Gastroesophageal sphincter (tissue), 4 donors: ENCODE measurements at regions not wholly inside any gene's neighbourhood (a gene's known extent, or its start where the extent isn't known, plus 50 kb on each side); places are given as distances from the start of the nearest gene placed in this dataset.
A peak's percentile ranks its signal among the peaks of the same experiment; 100 is the strongest.

Source experiments
- ATAC-seq: fragments of 150-250 bp; one replicate; pipeline ENCODE4 v1.9.1; 2016; ENCODE audit warnings: mild to moderate bottlenecking, moderate library complexity
- H3K27ac ChIP-seq, 4 donors: fragments of 200-600 bp; sonication (generic) in 3 of 4; 1 replicate in 3 of 4; 2 replicates in 1 of 4; pipeline ENCODE4 v1.5.1; 2016 to 2019
- H3K27me3 ChIP-seq: fragments of 200-600 bp; sonication (generic); one replicate; pipeline ENCODE4 v1.5.1; 2019
- H3K36me3 ChIP-seq, 2 donors: fragments of 200-600 bp; sonication (generic); one replicate each; pipeline ENCODE4 v1.5.1; 2019; ENCODE audit warnings: control low read depth in 1 of 2
- H3K4me1 ChIP-seq, 3 donors: fragments of 200-600 bp; sonication (generic); 1 replicate in 2 of 3; 2 replicates in 1 of 3; pipeline ENCODE4 v1.5.1; 2016 to 2019; ENCODE audit warnings: control low read depth in 2 of 3
- H3K4me3 ChIP-seq, 2 donors: fragments of 200-600 bp; sonication (generic); one replicate each; pipeline ENCODE4 v1.5.1; 2019; ENCODE audit warnings: mild to moderate bottlenecking in 1 of 2, moderate library complexity in 1 of 2
- H3K9me3 ChIP-seq, 3 donors: fragments of 200-600 bp; sonication (generic); one replicate each; pipeline ENCODE4 v1.5.1; 2017 to 2019; ENCODE audit warnings: control low read depth in 2 of 3
- EP300 ChIP-seq: sonication (generic); formaldehyde crosslinking; IDR thresholded peaks from one replicate; pipeline ENCODE4 v1.6.1; 2017; ENCODE audit warnings: antibody characterized with exemption, mild to moderate bottlenecking
- POLR2A ChIP-seq, 2 donors: fragments of 450-650 bp; IDR thresholded peaks; one replicate each; pipeline ENCODE4 v1.6.1; 2017; ENCODE audit warnings: antibody characterized with exemption in 2 of 2, mild to moderate bottlenecking in 2 of 2, moderate library complexity in 1 of 2
- POLR2AphosphoS5 ChIP-seq: sonication (generic); formaldehyde crosslinking; IDR thresholded peaks from one replicate; pipeline ENCODE4 v1.6.1; 2017; ENCODE audit warnings: antibody characterized with exemption
- WGBS, 2 donors: methylation state at CpG; one replicate each; pipeline ENCODE4 v1.1.5; 2018; ENCODE audit warnings: low coverage in 1 of 2; 5-methylcytosine and 5-hydroxymethylcytosine counted together
- TF ChIP-seq, protein P1 (sequence below), 4 experiments: fragments of 200-600 bp in 2 of 4; fragments of 450-650 bp in 2 of 4; sonication (generic) in 1 of 4; IDR thresholded peaks; one replicate each; pipeline ENCODE4 v1.5.1; 2017 to 2019; ENCODE audit warnings: antibody characterized with exemption in 4 of 4, mild to moderate bottlenecking in 2 of 4, moderate library complexity in 2 of 4

DNA sequence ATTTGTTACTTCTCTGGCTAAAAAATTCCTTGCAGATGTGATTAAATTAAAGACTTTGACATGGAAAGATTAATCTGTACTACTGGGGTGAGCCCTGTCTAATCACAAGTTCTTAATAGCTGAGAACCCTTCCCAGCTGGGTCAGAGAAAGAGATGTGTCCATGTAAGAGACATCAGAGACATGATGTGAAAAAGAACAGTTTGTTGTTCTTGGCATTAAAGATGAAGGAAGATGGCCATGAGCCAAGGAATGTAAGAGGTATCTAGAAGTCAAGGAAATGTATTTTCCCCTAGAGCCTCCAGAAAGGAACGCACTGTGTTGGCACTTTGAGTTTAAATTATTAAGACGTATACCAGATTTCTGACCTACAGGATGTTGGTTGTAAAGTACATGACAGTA lies 1271.5 kb upstream of the PRMT6 start:
- Histone ChIP-seq H3K4me3 (no peak overlapping the region), H3K9me3 (no peaks in the 10 kb centered on the region), H3K36me3 (no peaks in the 10 kb centered on the region), H3K27me3 (no peaks in the 10 kb centered on the region), H3K4me1 (no peaks in the 10 kb centered on the region), H3K27ac (no peak overlapping the region)
- TF ChIP-seq EP300 (no peak), POLR2A (IDR thresholded peaks at IDR 0.05) (no peak), POLR2AphosphoS5 (no peak)
- TF ChIP-seq, protein P1, sequence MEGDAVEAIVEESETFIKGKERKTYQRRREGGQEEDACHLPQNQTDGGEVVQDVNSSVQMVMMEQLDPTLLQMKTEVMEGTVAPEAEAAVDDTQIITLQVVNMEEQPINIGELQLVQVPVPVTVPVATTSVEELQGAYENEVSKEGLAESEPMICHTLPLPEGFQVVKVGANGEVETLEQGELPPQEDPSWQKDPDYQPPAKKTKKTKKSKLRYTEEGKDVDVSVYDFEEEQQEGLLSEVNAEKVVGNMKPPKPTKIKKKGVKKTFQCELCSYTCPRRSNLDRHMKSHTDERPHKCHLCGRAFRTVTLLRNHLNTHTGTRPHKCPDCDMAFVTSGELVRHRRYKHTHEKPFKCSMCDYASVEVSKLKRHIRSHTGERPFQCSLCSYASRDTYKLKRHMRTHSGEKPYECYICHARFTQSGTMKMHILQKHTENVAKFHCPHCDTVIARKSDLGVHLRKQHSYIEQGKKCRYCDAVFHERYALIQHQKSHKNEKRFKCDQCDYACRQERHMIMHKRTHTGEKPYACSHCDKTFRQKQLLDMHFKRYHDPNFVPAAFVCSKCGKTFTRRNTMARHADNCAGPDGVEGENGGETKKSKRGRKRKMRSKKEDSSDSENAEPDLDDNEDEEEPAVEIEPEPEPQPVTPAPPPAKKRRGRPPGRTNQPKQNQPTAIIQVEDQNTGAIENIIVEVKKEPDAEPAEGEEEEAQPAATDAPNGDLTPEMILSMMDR (IDR thresholded peaks at IDR 0.05), result no peak
- WGBS, 2 donors, result 3 to 14% methylated on average over 2 of the region's 2 CpGs
- ATAC-seq, result no peak

DNA sequence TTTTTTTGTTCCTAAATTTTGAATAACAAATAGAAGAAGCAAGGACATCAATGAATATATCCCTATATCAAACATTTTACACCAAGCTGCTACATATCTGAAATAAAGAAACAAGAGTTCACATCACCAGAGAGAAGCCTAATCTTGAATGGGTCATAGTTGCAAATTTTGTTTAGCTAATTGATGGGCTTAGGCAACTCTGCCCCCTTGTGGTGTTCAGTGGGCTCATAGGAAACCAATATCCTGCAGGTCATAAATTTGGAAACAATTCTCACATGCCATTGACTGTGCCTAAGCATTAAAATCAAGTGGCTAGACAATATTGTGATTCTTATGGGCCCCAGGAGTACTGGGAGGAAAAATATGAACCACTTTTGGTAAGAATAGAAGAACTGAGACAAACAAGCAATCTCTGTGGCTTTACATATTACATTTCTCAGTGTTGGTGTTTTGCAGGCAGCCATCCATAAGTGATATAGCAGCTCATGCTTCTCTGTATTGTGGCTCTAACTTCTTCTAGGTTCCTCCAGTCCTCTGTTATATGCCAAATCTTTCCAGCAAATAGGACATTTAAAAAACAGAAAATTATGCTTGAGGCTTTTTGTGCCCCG lies 1262.8 kb upstream of the PRMT6 start:
- WGBS, 2 donors, result 93 to 100% methylated on average over 1 of the region's 1 CpG
- no peak for ATAC-seq
- Histone ChIP-seq H3K27ac (no peak overlapping the region), H3K27me3 (no peaks in the 10 kb centered on the region), H3K9me3 (no peaks in the 10 kb centered on the region), H3K4me3 (no peak overlapping the region), H3K36me3 (no peaks in the 10 kb centered on the region), H3K4me1 (no peaks in the 10 kb centered on the region)
- no peak for TF ChIP-seq POLR2A (IDR thresholded peaks at IDR 0.05)
- TF ChIP-seq, protein P1 (IDR thresholded peaks at IDR 0.05), result peak in 3 of 4 experiments; percentile 25 to 45 (median 36)

DNA sequence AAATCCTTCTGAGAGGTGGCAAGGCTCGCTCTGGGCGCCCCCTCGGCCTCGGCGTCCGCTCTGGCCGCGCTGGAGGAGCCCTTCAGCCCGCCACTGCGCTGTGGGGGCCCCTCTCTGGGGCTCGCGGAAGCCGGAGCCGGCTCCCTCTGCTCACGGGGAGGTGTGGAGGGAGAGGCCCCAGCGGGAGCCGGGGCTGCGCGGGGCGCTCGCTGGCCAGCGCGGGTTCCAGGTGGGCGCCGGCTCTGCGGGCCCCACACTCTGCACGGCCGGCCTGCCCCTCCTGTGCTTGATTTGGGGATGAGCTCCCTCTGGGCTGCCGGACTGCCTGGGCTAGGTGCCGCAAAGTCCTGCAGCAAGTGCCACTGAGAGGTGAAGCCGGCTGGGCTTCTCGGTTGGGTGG lies 1260.7 kb upstream of the PRMT6 start:
- Histone ChIP-seq H3K9me3 (no peaks in the 10 kb centered on the region), H3K27ac (no peak overlapping the region), H3K27me3 (no peaks in the 10 kb centered on the region), H3K4me1 (no peaks in the 10 kb centered on the region), H3K36me3 (no peaks in the 10 kb centered on the region), H3K4me3 (no peak overlapping the region)
- WGBS, 2 donors, result 96% methylated on average over 13 of the region's 32 CpGs; no CpG with 5 or more reads in 1 of the 2 donors
- no peak for TF ChIP-seq EP300
- no peak for ATAC-seq

DNA sequence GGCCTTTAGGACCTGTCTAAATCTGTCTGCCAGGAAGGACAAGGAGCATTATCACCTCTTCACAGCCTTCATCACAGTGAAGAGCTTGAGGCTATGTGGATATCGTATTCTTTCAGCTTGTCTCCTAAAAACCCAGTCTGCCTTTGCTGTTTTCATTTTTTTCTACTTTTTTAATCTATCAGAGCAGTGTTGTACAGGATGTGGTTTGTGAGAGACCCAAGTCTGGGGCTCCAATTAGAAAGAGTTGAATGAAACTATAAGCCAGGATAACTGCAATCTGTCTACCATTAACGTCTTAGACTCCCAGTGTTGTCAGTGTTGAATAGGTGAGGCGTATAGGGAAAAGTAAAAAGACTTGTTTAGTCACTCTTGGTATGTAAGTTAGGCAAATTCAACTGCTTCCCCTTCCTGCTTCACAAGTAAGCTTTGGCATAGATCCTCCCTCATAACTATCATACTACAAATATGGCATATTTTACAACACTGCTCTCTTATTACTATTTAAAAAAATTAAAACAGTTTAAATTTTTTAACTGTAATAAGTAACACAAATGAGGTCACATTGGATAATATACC lies 1225.8 kb upstream of the PRMT6 start:
- H3K4me3 ChIP-seq, result no peak overlapping the region
- 35 to 43% methylated on average over 3 of the region's 3 CpGs for WGBS, 2 donors
- no peak for ATAC-seq
- no peaks in the 10 kb centered on the region for H3K4me1 ChIP-seq
- no peaks in the 10 kb centered on the region for H3K27me3 ChIP-seq
- TF ChIP-seq POLR2AphosphoS5, result no peak
- TF ChIP-seq, protein P1 (IDR thresholded peaks at IDR 0.05), result no peak
- TF ChIP-seq EP300, result no peak
- no peak for TF ChIP-seq POLR2A (IDR thresholded peaks at IDR 0.05)
- no peak overlapping the region for H3K27ac ChIP-seq
- no peaks in the 10 kb centered on the region for H3K9me3 ChIP-seq
- H3K36me3 ChIP-seq, result no peaks in the 10 kb centered on the region

DNA sequence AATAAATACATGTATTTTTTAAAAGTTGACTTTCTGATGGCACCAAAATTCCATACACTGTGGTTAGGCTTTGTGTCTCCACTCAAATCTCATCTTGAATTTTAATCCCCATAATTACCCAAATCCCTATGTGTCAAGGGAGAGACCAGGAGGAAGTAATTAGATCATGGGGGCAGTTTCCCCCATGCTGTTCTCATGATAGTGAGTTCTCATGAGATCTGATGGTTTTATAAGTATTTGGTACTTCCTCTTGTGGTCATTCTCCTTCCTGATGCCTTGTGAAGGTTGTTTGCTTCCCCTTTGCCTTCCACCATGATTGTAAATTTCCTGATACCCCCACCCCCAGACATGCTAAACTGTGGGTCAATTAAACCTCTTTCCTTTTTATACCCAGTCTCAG lies 1218.4 kb upstream of the PRMT6 start:
- Histone ChIP-seq H3K9me3 (no peaks in the 10 kb centered on the region), H3K27me3 (no peaks in the 10 kb centered on the region)
- no peak for TF ChIP-seq POLR2AphosphoS5
- TF ChIP-seq, protein P1 (IDR thresholded peaks at IDR 0.05), result no peak
- TF ChIP-seq EP300, result no peak
- TF ChIP-seq POLR2A (IDR thresholded peaks at IDR 0.05), result no peak

More for the DNA sequence above, 1218.4 kb upstream of the PRMT6 start:
- Histone ChIP-seq H3K4me3 (no peak overlapping the region), H3K27ac (no peak overlapping the region), H3K36me3 (no peaks in the 10 kb centered on the region), H3K4me1 (no peaks in the 10 kb centered on the region)
- ATAC-seq, result no peak
